ENCODE measurements at regions not wholly inside any gene's neighbourhood (a gene's known extent, or its start where the extent isn't known, plus 50 kb on each side); places are given as distances from the start of the nearest gene placed in this dataset.

DNA sequence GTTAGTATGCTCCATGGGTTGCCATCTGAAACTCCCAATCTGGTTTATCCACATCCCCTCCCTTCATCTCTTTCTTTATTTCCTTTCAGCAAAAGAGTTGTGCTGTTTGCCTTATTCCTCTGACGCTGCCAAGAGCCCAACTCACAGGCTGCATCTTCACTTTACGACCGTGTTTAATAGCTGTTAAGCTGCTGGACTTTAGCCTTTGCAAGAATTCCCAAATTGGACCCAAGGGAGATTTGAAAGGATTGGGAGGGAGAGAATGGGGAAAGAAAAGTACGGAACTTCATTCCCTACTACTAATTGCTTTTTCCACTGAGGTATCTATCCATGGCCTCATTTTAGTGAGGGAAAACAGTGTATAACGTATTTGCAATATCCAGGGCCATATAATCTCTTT is 263.4 kb upstream of the MEIS1 start:
- TF ChIP-seq, protein P1, sequence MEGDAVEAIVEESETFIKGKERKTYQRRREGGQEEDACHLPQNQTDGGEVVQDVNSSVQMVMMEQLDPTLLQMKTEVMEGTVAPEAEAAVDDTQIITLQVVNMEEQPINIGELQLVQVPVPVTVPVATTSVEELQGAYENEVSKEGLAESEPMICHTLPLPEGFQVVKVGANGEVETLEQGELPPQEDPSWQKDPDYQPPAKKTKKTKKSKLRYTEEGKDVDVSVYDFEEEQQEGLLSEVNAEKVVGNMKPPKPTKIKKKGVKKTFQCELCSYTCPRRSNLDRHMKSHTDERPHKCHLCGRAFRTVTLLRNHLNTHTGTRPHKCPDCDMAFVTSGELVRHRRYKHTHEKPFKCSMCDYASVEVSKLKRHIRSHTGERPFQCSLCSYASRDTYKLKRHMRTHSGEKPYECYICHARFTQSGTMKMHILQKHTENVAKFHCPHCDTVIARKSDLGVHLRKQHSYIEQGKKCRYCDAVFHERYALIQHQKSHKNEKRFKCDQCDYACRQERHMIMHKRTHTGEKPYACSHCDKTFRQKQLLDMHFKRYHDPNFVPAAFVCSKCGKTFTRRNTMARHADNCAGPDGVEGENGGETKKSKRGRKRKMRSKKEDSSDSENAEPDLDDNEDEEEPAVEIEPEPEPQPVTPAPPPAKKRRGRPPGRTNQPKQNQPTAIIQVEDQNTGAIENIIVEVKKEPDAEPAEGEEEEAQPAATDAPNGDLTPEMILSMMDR (IDR thresholded peaks at IDR 0.05; ENCODE audit: low read depth, low read length), result no peak
- TF ChIP-seq POLR2A (IDR thresholded peaks at IDR 0.05; ENCODE audit: extremely low read depth, insufficient read length), result no peak
- TF ChIP-seq, protein P2, sequence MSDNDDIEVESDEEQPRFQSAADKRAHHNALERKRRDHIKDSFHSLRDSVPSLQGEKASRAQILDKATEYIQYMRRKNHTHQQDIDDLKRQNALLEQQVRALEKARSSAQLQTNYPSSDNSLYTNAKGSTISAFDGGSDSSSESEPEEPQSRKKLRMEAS (IDR thresholded peaks at IDR 0.05; ENCODE audit: low read depth, low read length), result no peak
- no peak for TF ChIP-seq MYC (IDR thresholded peaks at IDR 0.05; ENCODE audit: low read depth, low read length)
- H3K4me3 ChIP-seq (ENCODE audit: low read depth, low read length), result no peak overlapping the region
- no peak for DNase-seq (ENCODE audit: low read depth)

DNA sequence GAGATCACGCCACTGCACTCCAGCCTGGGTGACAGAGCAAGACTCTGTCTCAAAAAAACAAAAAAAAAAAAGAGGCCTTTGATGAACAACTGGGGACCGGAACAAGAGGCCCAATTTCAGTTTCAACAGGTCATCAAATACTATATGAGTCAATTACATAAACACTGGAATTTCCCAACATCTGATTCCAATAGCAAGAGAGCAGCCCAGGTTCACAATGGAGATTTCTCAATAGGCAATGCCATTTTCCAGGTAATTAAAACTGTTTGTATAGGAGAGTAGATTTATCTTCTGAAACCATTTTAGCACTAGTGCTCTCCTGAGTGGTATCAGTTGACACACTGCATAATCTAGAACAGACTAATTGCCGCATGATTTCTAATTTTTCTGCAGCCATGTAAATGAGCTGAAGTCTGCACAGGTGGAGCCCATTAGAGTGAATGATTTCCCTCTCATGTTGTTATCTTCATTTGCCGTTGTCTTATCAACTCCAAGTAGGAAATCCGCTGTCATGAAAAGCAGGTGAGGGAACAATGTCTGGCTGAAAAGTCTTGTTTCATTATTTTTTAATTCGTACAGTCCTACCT is 264.1 kb upstream of the MEIS1 start:
- DNase-seq (ENCODE audit: low read depth), result no peak
- H3K4me3 ChIP-seq (ENCODE audit: low read depth, low read length), result no peak overlapping the region
- TF ChIP-seq, protein P1 (IDR thresholded peaks at IDR 0.05; ENCODE audit: low read depth, low read length), result no peak
- TF ChIP-seq POLR2A (IDR thresholded peaks at IDR 0.05; ENCODE audit: extremely low read depth, insufficient read length) (no peak), MYC (IDR thresholded peaks at IDR 0.05; ENCODE audit: low read depth, low read length) (no peak)
- TF ChIP-seq, protein P2 (IDR thresholded peaks at IDR 0.05; ENCODE audit: low read depth, low read length), result no peak

DNA sequence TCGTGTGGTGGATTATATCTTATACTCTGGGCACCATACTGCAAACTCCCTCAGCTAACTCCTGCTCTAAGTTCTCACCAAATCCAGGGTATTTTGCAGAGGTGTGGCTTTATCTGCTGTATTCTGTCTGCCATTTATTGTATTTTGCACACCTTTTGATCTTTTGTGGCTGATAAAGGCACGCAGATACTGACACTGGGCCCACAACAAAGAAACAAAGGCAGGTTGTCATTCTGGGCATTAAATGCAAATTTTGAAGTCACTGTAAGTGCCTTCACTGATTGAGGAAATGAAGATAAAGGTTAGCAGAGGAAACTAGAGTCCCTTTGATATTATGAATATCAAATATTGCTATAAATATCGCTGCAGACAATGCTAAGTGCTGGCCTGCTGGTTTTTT is 265.8 kb upstream of the MEIS1 start:
- no peak for DNase-seq (ENCODE audit: low read depth)
- TF ChIP-seq, protein P2 (IDR thresholded peaks at IDR 0.05; ENCODE audit: low read depth, low read length), result no peak
- TF ChIP-seq, protein P1 (IDR thresholded peaks at IDR 0.05; ENCODE audit: low read depth, low read length), result no peak
- no peak for TF ChIP-seq POLR2A (IDR thresholded peaks at IDR 0.05; ENCODE audit: extremely low read depth, insufficient read length)
- TF ChIP-seq MYC (IDR thresholded peaks at IDR 0.05; ENCODE audit: low read depth, low read length), result no peak
- no peak overlapping the region for H3K4me3 ChIP-seq (ENCODE audit: low read depth, low read length)

DNA sequence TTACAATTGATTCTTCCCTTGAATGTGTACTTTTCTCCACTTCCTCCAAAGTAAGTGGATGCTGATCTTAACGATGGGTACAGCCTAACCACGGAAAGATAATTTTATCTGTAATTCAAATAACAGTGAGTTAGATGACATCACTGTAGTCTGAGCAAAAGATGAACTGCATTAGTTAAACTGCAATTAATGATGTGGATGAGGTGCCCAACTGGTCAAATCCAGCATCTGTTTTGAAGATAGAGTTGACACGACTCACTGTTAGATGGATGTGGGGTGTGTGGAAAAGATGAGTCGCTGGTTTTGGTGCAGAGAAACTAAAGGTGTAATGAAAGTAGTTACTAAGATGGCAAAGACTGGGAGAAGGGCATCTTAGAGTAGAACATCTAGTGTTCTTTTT is 270.5 kb upstream of the MEIS1 start:
- H3K4me3 ChIP-seq (ENCODE audit: low read depth, low read length), result no peak overlapping the region
- DNase-seq (ENCODE audit: low read depth), result no peak
- TF ChIP-seq, protein P2 (IDR thresholded peaks at IDR 0.05; ENCODE audit: low read depth, low read length), result no peak

DNA sequence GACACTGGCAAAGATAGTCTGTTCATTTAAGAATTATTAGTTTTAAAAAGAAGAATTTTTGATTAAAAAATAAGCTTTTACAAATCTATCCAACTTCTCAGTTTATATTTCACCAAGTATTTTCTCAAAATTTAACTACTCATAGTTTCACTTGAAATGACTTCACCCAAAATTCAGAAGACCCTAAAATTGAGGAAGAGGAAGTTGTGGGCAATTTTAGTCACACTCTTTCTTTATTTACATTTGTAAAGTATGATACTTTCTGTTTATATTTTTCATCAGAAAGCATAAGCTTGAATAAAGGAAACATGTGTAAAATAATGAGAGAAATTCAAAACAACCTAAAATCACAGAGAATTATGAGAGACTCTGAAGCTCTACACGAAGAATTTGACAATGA is 278.8 kb upstream of the MEIS1 start:
- no peak for TF ChIP-seq POLR2A (IDR thresholded peaks at IDR 0.05; ENCODE audit: extremely low read depth, insufficient read length)
- no peak for TF ChIP-seq MYC (IDR thresholded peaks at IDR 0.05; ENCODE audit: low read depth, low read length)
- TF ChIP-seq, protein P2 (IDR thresholded peaks at IDR 0.05; ENCODE audit: low read depth, low read length), result no peak
- TF ChIP-seq, protein P1 (IDR thresholded peaks at IDR 0.05; ENCODE audit: low read depth, low read length), result no peak
- H3K4me3 ChIP-seq (ENCODE audit: low read depth, low read length), result no peak overlapping the region
- DNase-seq (ENCODE audit: low read depth), result no peak

DNA sequence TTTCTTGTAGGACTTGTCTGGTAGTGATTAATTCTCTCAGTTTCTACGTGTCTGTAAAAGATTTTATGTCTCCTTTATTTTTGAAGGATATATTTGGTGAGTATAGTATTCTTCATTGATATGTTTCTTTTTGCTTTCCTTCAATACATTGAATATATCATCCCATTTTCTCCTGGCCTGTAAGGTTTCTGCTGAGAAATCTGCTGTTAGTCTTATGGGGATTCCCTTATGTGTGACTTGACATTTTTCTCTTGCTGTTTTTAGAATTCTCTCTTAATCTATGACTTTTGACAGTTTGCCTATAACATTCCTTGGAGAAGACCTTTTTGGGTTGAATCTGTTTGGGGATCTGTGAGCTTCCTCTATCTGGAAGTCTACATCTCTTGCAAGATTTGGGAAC is 281.0 kb upstream of the MEIS1 start:
- TF ChIP-seq, protein P1 (IDR thresholded peaks at IDR 0.05; ENCODE audit: low read depth, low read length), result no peak
- TF ChIP-seq MYC (IDR thresholded peaks at IDR 0.05; ENCODE audit: low read depth, low read length) (no peak), POLR2A (IDR thresholded peaks at IDR 0.05; ENCODE audit: extremely low read depth, insufficient read length) (no peak)
- TF ChIP-seq, protein P2 (IDR thresholded peaks at IDR 0.05; ENCODE audit: low read depth, low read length), result no peak
- no peak for DNase-seq (ENCODE audit: low read depth)
- no peak overlapping the region for H3K4me3 ChIP-seq (ENCODE audit: low read depth, low read length)

All from NB4 (cell line).